Muscle layer of colon (tissue), 2 donors: ENCODE measurements at regions not wholly inside any gene's neighbourhood (a gene's known extent, or its start where the extent isn't known, plus 50 kb on each side); places are given as distances from the start of the nearest gene placed in this dataset.

Experiments
- H3K27ac ChIP-seq: one replicate; pipeline ENCODE4 v1.7.0; 2013; ENCODE audit warnings: low read depth, mild to moderate bottlenecking, low read length, moderate library complexity
- H3K27me3 ChIP-seq, 2 donors: one replicate each; pipeline ENCODE4 v1.7.0; 2013; ENCODE audit warnings: low read length in 2 of 2, mild to moderate bottlenecking in 2 of 2; ENCODE audit not compliant: insufficient read depth in 2 of 2, control insufficient read depth in 1 of 2
- H3K36me3 ChIP-seq: one replicate; pipeline ENCODE4 v1.7.0; 2013; ENCODE audit warnings: mild to moderate bottlenecking, low read length; ENCODE audit not compliant: insufficient read depth
- H3K4me1 ChIP-seq: one replicate; pipeline ENCODE4 v1.7.0; 2013; ENCODE audit warnings: mild to moderate bottlenecking, low read length; ENCODE audit not compliant: insufficient read depth
- H3K4me3 ChIP-seq, 2 donors: one replicate each; pipeline ENCODE4 v1.7.0; 2013; ENCODE audit warnings: low read length in 2 of 2, low read depth in 1 of 2, mild to moderate bottlenecking in 1 of 2, moderate library complexity in 1 of 2
- H3K9ac ChIP-seq: one replicate; pipeline ENCODE4 v1.7.0; 2013; ENCODE audit warnings: low read length
- H3K9me3 ChIP-seq: one replicate; pipeline ENCODE4 v1.7.0; 2013; ENCODE audit warnings: mild to moderate bottlenecking, low read length
- donor health status: abdominal sarcoma.
- donor health status: Adenocarcinoma of cecum.

GRCh38 chr15:101539930-101540329 is 50.4 kb upstream of the PCSK6 start:
- H3K27me3 ChIP-seq = no peaks in the 10 kb centered on the region
- H3K4me3 ChIP-seq = no peak overlapping the region
- no peaks in the 10 kb centered on the region for H3K36me3 ChIP-seq
- no peak overlapping the region for H3K9ac ChIP-seq
- H3K9me3 ChIP-seq = no peaks in the 10 kb centered on the region
- H3K27ac ChIP-seq = no peak overlapping the region
- H3K4me1 ChIP-seq = no peaks in the 10 kb centered on the region

GRCh38 chr15:101539492-101539891 is 50.0 kb upstream of the PCSK6 start:
- H3K9ac ChIP-seq = no peak overlapping the region
- H3K4me1 ChIP-seq = no peaks in the 10 kb centered on the region
- no peaks in the 10 kb centered on the region for H3K36me3 ChIP-seq
- H3K27ac ChIP-seq = no peak overlapping the region
- H3K9me3 ChIP-seq = no peaks in the 10 kb centered on the region
- H3K27me3 ChIP-seq = no peaks in the 10 kb centered on the region
- no peak overlapping the region for H3K4me3 ChIP-seq
